GM12865 (cell line): ENCODE measurements at regions not wholly inside any gene's neighbourhood (a gene's known extent, or its start where the extent isn't known, plus 50 kb on each side); places are given as distances from the start of the nearest gene placed in this dataset.
"Not testable (repeated sequence)": the region's sequence is repeated elsewhere in the genome, so short reads cannot be mapped to it uniquely, and the experiment has no call there.

Experiments used
- DNase-seq: peaks from one replicate; pipeline ENCODE4 v3.0.0; 2010; ENCODE audit warnings: low read depth
- H3K4me3 ChIP-seq: 2 replicates; pipeline ENCODE4 v1.5.1; 2011; ENCODE audit warnings: mild to moderate bottlenecking, low read depth, low read length, control low read depth
- CTCF ChIP-seq: IDR thresholded peaks from 2 replicates; pipeline ENCODE4 v1.5.1; 2011; ENCODE audit warnings: low read length, control low read depth, low read depth, inconsistent platforms; ENCODE audit not compliant: insufficient read depth; ENCODE audit errors: missing control alignments

- no peak for TF ChIP-seq CTCF
- H3K4me3 ChIP-seq, result no peak overlapping the region
- DNase-seq, result no peak
Measured at GRCh38 chr14:54256156-54256555, 140.7 kb upstream of the CDKN3 start.

- TF ChIP-seq CTCF, result no peak
- DNase-seq, result no peak
- no peak overlapping the region for H3K4me3 ChIP-seq
Measured at GRCh38 chr14:54257424-54257823, 139.4 kb upstream of the CDKN3 start.

- no peak for TF ChIP-seq CTCF
- no peak overlapping the region for H3K4me3 ChIP-seq
- no peak for DNase-seq
Measured at GRCh38 chr14:54258382-54258781, 138.4 kb upstream of the CDKN3 start.

- DNase-seq, result no peak
- TF ChIP-seq CTCF, result no peak
- H3K4me3 ChIP-seq, result no peak overlapping the region
Measured at GRCh38 chr14:54259821-54260220, 137.0 kb upstream of the CDKN3 start.

- DNase-seq, result no peak
- TF ChIP-seq CTCF, result no peak
- no peak overlapping the region for H3K4me3 ChIP-seq
Measured at GRCh38 chr14:54261283-54261682, 135.5 kb upstream of the CDKN3 start.

- not testable (repeated sequence) for DNase-seq, H3K4me3 ChIP-seq
Measured at GRCh38 chr14:54266616-54267015, 130.2 kb upstream of the CDKN3 start.

GRCh38 chr14:54267172-54267571 lies 129.6 kb upstream of the CDKN3 start:
- TF ChIP-seq CTCF, result no peak

GRCh38 chr14:54275997-54276725 lies 120.6 kb upstream of the CDKN3 start:
- no peak for TF ChIP-seq CTCF
- DNase-seq, result no peak

More at GRCh38 chr14:54267172-54267571, 129.6 kb upstream of the CDKN3 start:
- DNase-seq, result peak; percentile 80
- no peak overlapping the region for H3K4me3 ChIP-seq

More at GRCh38 chr14:54275997-54276725, 120.6 kb upstream of the CDKN3 start:
- no peak overlapping the region for H3K4me3 ChIP-seq
